Neural crest cell (in vitro differentiated cells): ENCODE measurements at regions not wholly inside any gene's neighbourhood (a gene's known extent, or its start where the extent isn't known, plus 50 kb on each side); places are given as distances from the start of the nearest gene placed in this dataset.
"Not testable (repeated sequence)": the region's sequence is repeated elsewhere in the genome, so short reads cannot be mapped to it uniquely, and the experiment has no call there.

Source experiments
- DNase-seq: peaks from one replicate; pipeline ENCODE4 v3.0.0; 2021; ENCODE audit warnings: low read depth, mixed read lengths, low spot score
- H3K27ac Mint-ChIP-seq: one replicate; pipeline ENCODE4 v1.8.0; 2021; ENCODE audit warnings: mild to moderate bottlenecking, mixed read lengths; ENCODE audit not compliant: unreplicated experiment
- H3K27me3 Mint-ChIP-seq: 2 replicates; pipeline ENCODE4 v1.8.0; 2021; ENCODE audit warnings: low read depth, mild to moderate bottlenecking, mixed read lengths
- H3K36me3 Mint-ChIP-seq: 2 replicates; pipeline ENCODE4 v1.8.0; 2021; ENCODE audit warnings: low read depth, mild to moderate bottlenecking, mixed read lengths
- H3K4me1 Mint-ChIP-seq: 2 replicates; pipeline ENCODE4 v1.8.0; 2021; ENCODE audit warnings: mixed read lengths
- H3K4me3 Mint-ChIP-seq: one replicate; pipeline ENCODE4 v1.8.0; 2021; ENCODE audit warnings: mild to moderate bottlenecking, mixed read lengths
- H3K9me3 Mint-ChIP-seq: 2 replicates; pipeline ENCODE4 v1.8.0; 2021; ENCODE audit warnings: mixed read lengths

DNA sequence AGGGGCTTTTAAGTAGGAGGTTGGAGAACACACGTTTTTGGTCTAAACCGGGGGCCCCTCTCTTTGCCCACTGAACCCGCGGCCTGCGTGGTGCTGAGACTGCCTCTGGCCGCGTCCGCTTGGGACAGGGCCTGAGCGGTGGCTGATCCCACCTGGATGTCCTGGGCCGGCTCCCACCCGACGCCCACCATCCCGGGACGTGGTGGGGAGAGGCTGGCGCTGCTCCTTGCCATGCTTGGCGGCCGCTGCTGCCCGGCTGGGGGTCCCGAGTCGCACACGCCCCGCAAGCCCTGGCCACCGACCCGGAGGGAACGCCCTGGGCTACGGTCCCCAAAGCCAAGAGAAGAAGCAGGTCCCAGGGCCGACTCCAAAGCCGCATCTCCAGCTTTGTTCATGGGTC is 130.1 kb downstream of the POTEM start:
- H3K27ac Mint-ChIP-seq, H3K27me3 Mint-ChIP-seq, H3K4me1 Mint-ChIP-seq, H3K4me3 Mint-ChIP-seq, H3K9me3 Mint-ChIP-seq, H3K36me3 Mint-ChIP-seq: not testable (repeated sequence)
- DNase-seq: peak; percentile 1

GRCh38 chr14:19097750-19098149 is 130.5 kb downstream of the POTEM start:
- not testable (repeated sequence) for DNase-seq, H3K4me3 Mint-ChIP-seq, H3K9me3 Mint-ChIP-seq, H3K4me1 Mint-ChIP-seq, H3K36me3 Mint-ChIP-seq, H3K27ac Mint-ChIP-seq, H3K27me3 Mint-ChIP-seq

- not testable (repeated sequence) for H3K9me3 Mint-ChIP-seq, H3K36me3 Mint-ChIP-seq, H3K27me3 Mint-ChIP-seq, DNase-seq, H3K27ac Mint-ChIP-seq, H3K4me3 Mint-ChIP-seq, H3K4me1 Mint-ChIP-seq
Observed at GRCh38 chr14:19098230-19098629, 131.0 kb downstream of the POTEM start.

DNA sequence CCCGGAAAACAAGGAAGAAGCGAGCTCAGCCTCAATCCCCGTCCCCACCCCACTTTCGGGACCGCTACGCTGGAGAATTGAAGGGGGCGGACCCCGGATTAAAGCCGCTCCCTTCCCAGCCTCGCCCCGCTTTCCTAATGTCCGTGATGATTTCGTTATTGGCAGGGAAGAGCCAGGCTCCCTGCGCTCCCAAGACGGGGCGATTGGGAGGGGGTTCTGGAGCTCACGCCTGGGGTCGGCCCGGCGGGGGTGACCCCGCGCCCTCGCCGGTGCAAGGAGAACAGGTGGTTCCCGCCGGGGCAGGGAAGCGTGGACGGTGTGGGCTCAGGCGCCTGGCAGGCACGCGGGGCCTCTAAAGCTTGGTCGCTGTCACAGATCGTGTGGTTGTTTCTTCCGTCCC is 131.5 kb downstream of the POTEM start:
- H3K27ac Mint-ChIP-seq, H3K27me3 Mint-ChIP-seq, H3K9me3 Mint-ChIP-seq, H3K36me3 Mint-ChIP-seq, H3K4me1 Mint-ChIP-seq, H3K4me3 Mint-ChIP-seq, DNase-seq: not testable (repeated sequence)

DNA sequence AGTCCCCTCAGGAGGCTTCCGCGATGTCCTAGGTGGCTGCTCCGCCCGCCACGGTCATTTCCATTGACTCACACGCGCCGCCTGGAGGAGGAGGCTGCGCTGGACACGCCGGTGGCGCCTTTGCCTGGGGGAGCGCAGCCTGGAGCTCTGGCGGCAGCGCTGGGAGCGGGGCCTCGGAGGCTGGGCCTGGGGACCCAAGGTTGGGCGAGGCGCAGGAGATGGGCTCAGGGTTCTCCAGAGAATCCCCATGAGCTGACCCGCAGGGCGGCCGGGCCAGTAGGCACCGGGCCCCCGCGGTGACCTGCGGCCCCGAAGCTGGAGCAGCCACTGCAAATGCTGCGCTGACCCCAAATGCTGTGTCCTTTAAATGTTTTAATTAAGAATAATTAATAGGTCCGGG is 132.1 kb downstream of the POTEM start:
- not testable (repeated sequence) for H3K27me3 Mint-ChIP-seq, DNase-seq, H3K9me3 Mint-ChIP-seq, H3K4me3 Mint-ChIP-seq, H3K36me3 Mint-ChIP-seq, H3K27ac Mint-ChIP-seq, H3K4me1 Mint-ChIP-seq

DNA sequence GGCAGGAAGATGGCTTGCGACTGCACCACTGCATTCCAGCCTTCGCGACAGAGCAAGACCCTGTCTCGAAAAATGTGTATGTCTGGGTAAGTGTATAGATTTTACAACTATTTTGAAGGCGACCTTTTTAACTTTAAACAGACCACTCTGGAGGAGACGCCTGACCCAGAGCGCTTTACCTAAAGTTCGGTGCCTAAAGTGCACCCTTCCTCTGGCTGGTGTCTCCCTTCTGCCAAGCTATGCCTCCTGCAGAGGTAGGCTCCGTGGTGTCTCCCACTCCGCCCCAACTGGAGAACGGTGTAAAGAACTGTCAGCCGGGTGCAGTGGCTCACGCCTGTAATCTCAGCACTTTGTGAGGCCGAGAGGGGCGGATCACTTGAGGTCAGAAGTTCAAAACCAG is 132.7 kb downstream of the POTEM start:
- H3K4me3 Mint-ChIP-seq, H3K36me3 Mint-ChIP-seq, H3K9me3 Mint-ChIP-seq, H3K27ac Mint-ChIP-seq, DNase-seq, H3K4me1 Mint-ChIP-seq, H3K27me3 Mint-ChIP-seq: not testable (repeated sequence)

DNA sequence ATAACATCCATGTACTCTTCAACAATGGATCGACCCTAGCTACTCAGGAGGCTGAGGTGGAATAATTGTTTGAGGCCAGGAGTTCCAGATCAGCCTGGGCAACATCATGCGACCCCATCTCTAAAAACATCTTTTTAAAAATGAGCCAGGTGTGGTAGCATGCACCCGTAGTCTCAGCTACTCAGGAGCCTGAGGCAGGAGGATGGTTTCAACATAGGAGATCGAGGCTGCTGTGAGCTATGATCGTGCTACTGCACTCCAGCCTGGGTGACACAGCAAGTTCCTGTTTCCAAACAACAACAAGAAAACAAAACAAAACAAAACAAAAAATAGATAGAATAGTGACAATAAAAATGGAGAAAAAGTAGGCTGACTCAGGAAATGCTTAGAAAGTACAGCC is 138.3 kb downstream of the POTEM start:
- not testable (repeated sequence) for H3K27ac Mint-ChIP-seq, H3K4me3 Mint-ChIP-seq

DNA sequence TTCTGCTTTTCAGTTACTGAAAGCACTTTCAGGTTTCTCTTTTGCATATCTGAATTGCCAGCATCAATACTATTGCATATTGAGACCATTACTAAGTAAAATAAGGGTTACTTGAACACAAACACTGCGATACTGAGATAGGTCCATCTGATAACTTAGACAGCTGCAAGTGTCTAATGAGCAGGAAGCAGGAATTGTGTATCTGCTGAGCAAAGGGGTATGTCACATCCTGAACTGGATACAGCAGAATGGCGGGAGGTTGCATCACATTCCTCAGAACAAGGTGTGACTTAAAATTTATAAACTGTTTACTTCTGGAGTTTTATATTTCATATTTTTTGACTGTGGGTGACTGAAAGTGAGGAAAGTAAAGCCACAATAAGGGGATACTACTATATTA is 142.7 kb downstream of the POTEM start:
- H3K36me3 Mint-ChIP-seq, H3K9me3 Mint-ChIP-seq, H3K4me1 Mint-ChIP-seq, H3K27me3 Mint-ChIP-seq, H3K4me3 Mint-ChIP-seq, H3K27ac Mint-ChIP-seq, DNase-seq: not testable (repeated sequence)

More for the DNA sequence above, 138.3 kb downstream of the POTEM start:
- not testable (repeated sequence) for H3K4me1 Mint-ChIP-seq, H3K36me3 Mint-ChIP-seq, H3K9me3 Mint-ChIP-seq, H3K27me3 Mint-ChIP-seq, DNase-seq

- DNase-seq, H3K4me1 Mint-ChIP-seq, H3K36me3 Mint-ChIP-seq, H3K9me3 Mint-ChIP-seq, H3K27ac Mint-ChIP-seq, H3K27me3 Mint-ChIP-seq, H3K4me3 Mint-ChIP-seq: not testable (repeated sequence)
Observed at GRCh38 chr14:19120383-19120782, 153.1 kb downstream of the POTEM start.

- not testable (repeated sequence) for H3K27ac Mint-ChIP-seq, H3K4me1 Mint-ChIP-seq, DNase-seq, H3K36me3 Mint-ChIP-seq, H3K4me3 Mint-ChIP-seq, H3K9me3 Mint-ChIP-seq, H3K27me3 Mint-ChIP-seq
Observed at GRCh38 chr14:19126269-19127051, 159.2 kb downstream of the POTEM start.

GRCh38 chr14:19127664-19128435 is 160.6 kb downstream of the POTEM start:
- not testable (repeated sequence) for H3K27me3 Mint-ChIP-seq, H3K4me3 Mint-ChIP-seq, DNase-seq, H3K4me1 Mint-ChIP-seq, H3K27ac Mint-ChIP-seq, H3K36me3 Mint-ChIP-seq, H3K9me3 Mint-ChIP-seq

DNA sequence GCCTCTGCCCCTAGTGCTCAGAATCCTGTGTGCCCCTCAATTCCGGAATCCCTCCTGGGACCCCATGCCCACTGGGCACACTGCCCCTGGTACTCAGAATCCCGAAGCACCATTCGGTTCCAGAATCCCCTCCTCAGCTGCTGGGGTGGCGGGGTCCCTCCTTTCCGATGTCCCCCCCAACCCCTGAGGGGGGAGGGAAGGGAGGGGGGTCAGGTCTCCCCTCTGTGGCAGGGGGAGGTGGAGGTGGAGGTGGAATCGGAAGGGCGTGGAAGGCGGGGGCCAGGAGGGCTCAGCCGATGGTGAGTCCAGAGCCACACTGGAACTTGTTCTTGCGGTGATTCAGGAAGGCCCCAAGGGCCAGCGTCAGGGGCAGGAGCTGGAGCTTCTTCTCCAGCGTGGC is 164.3 kb downstream of the POTEM start:
- not testable (repeated sequence) for H3K27ac Mint-ChIP-seq, H3K4me3 Mint-ChIP-seq, H3K36me3 Mint-ChIP-seq, DNase-seq, H3K4me1 Mint-ChIP-seq, H3K27me3 Mint-ChIP-seq, H3K9me3 Mint-ChIP-seq

DNA sequence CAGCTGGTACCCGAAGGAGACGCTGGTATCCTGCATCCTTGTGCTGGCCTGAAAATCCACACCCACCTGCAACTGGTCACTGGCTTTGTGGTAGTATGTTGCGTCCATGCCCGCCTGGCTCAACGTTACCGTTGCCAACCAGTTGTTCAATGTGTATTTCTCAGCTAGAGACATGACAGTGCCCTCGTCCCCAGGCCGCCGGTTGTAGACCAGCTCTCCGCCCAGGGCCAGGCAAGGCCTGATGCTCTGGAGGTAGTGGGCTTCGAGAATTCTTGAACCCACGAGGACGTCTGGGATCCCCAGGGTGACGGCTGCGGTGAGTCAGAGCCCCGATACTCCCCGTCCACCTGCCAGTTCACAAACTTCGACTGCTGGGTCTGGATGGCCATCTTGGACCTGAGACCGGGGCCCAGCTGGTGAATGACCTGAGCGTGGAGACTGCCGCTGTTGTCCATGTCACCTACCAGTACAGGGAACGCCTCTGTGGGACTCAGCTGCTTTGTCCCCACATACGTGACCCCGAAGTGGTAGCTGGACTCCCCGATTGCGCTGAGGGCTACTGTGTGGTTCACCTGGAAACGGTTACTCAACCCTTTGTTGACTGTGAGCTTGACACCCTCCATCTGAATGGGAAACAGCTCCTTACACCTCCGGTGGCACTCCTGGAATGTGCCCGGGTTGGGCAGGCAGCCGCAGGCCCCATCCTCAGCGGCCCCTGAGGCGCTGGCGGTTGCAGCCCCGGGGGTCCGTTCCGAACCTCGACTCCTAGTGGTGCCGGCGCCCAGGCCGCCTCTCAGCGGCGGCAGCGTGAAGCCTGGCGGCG is 165.0 kb downstream of the POTEM start:
- not testable (repeated sequence) for DNase-seq, H3K9me3 Mint-ChIP-seq, H3K4me1 Mint-ChIP-seq, H3K36me3 Mint-ChIP-seq, H3K27ac Mint-ChIP-seq, H3K27me3 Mint-ChIP-seq, H3K4me3 Mint-ChIP-seq
